Kidney glomerular epithelial cell (primary cell): ENCODE measurements at regions not wholly inside any gene's neighbourhood (a gene's known extent, or its start where the extent isn't known, plus 50 kb on each side); places are given as distances from the start of the nearest gene placed in this dataset.
"Not testable (repeated sequence)": the region's sequence is repeated elsewhere in the genome, so short reads cannot be mapped to it uniquely, and the experiment has no call there.

Experiments used
- DNase-seq: peaks from one replicate; lab custom pipeline; 2025; lab: John Stamatoyannopoulos, UW

DNA sequence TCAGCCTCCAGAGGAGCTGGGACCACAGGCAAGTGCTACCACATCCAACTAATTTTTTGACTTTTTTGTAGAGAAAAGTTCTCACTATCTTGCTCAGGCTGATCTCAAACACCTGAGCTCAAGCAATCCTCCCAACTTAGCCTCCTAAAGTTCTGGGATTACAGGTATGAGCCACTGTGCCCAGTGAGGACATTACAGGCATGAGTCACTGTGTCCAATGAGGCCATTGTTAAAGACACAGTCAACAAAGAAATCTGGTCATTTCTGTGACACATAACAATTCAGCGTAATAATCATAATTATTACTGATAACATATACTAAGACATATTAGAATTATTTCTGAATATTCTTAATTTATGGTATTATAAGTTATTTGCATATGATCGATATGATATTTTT is 463.4 kb upstream of the NDN start:
- DNase-seq: no peak

- not testable (repeated sequence) for DNase-seq
These were observed 471.2 kb upstream of the NDN start for GRCh38 chr15:24158306-24158705.

DNA sequence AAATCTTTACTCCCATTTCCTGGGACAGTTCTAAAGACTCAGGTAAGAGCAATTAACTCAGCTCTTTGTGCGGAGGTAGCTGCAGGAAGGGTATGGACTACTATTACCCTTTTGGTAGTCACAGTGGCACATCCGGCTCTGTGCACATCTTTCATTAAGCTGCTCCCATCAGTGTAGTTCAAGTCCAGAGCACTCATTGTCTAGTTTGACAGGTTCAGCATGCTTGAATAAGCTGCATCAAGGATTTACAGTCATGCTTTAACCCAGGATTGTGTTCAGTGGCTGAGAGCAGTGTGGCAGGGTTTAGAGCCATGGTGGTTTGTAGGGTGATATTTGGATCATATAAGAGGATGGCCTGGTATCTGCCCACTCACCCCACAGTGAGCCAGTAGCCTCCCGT is 478.4 kb upstream of the NDN start:
- not testable (repeated sequence) for DNase-seq

DNA sequence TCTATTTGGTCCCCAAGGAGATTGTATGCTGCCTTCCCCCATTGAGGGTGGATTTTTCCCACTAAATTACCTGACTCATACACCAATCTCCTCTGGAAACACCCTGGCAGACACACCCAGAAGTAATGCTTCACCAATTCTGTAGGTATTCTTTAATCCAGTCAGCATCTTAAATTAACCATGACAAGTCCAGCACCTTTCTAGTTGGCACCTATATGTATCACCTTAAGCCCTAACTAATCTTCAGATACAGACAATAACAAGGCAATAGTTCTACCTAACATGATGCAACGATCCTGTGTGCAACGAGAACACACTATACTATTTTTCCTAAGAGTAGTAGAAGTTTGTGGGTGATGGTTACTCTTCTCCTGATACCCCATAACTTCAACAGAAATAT is 473.3 kb upstream of the NPAP1 start:
- DNase-seq: not testable (repeated sequence)

GRCh38 chr15:24211742-24212476 is 463.7 kb upstream of the NPAP1 start:
- not testable (repeated sequence) for DNase-seq

DNA sequence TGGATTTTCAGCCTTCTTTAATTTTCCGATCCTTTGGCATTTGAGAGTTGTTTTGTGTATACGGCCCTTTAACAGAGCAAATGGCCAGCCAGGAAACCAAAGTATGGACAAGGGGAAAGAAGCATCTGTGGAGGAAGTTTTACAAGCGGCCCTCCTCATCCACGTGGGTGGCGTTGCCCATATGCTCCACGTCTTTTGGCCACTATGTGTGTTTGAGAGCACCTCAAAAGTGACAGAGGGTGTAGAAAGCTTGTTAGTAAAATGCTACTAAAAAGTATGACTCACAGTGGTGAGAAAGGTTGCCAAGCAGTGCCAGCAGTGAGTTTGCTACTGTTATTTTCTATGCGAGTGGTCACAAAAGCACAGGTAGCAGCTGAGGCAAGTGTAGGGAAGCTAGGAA is 451.8 kb upstream of the NPAP1 start:
- no peak for DNase-seq

GRCh38 chr15:24224161-24224560 is 451.4 kb upstream of the NPAP1 start:
- DNase-seq: no peak

DNA sequence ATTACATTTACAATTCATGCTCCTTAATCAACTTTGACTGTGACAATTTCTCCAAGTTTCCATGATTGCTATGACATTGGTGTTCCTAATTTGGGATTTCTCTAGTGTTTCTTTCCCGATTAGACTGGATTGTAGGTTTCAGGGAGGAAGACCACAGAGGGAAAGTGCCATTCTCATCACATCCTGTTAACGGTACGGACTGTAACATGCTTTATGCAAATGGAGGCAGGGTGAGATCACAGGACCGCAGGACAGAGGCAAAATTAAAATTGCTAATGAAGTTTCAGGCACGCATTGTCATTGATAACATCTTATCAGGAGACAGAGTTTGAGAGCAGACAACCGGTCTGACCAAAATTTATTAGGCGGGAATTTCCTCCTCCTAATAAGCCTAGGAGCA is 446.7 kb upstream of the NPAP1 start:
- DNase-seq: not testable (repeated sequence)

DNA sequence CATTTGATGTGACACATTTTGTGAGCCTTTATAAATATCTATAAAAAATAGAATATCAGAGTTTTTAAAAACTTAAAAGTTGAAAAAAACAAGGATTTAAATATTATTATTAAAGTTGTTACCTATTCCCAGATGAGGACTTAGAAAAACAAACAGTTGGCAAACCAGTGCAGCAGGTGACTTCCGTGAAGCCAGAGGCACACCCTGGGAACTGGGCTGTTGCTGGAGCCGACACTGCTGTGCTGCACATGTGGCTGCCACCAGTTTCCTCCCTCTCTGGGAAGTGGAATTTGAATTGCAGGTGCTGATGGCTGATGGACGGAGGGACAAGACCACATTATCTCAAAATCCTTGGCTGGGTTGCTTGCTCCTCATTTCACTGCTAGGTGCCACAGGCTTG is 442.4 kb upstream of the NPAP1 start:
- not testable (repeated sequence) for DNase-seq

GRCh38 chr15:24240580-24240979 is 435.0 kb upstream of the NPAP1 start:
- not testable (repeated sequence) for DNase-seq

DNA sequence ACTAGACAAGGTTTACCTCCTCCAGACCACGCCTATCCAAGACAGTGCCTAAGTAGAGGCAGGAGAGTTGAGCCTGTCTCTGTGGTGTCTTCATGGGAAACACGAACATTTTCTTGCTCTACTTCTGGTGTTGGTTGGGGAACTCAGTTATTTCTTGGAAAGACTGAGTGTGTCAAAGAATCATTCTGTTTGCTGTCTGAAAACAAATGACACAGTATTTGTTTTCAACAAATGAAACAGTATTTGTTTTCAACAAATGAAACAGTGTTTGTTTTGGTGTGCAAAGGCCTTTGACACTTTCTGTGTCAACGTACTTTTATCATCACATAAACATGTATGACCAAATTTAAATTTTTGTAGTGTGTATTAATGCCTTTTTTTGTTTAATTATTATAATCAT is 416.5 kb upstream of the NPAP1 start:
- not testable (repeated sequence) for DNase-seq

DNA sequence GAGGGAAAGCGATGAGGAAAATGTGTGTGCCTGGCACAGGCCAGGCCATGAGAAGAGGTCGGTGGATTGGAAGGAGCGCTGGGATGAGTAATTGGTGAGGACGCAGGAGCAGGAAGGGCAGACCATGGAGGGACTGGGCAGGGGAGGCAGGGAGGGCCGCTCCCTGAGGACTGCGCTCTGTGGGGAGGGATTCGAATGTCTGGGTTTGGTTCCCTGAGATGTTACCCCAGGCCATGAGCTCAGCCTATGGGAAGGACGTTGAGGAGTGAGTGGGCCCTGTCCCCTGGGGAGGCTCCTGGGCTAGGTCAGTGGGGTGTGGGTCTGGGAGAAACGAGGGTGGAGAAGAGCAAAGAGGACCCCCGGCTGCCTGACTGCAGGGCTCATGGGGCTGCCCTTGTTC is 415.2 kb upstream of the NPAP1 start:
- DNase-seq: not testable (repeated sequence)

DNA sequence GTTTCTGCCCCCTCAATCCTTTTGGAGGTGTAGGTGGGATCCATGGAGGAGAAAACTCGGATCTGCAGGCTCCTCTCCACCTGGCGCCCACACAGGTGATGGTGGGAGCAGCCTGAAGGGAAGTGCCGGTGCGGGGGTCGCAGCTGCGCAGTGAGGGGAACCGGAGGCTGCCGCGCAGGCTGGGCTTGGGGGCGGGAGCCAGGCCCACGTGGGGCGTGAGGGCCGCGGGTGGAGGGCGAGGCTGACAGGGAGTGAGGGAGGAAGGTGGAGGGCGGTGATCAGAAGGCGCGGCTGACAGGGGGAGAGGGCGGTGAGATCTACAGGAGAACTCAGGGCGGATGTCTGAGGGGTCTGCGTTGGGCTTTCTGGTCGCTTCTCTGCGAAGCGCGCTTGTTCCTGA is 414.7 kb upstream of the NPAP1 start:
- DNase-seq: not testable (repeated sequence)

DNA sequence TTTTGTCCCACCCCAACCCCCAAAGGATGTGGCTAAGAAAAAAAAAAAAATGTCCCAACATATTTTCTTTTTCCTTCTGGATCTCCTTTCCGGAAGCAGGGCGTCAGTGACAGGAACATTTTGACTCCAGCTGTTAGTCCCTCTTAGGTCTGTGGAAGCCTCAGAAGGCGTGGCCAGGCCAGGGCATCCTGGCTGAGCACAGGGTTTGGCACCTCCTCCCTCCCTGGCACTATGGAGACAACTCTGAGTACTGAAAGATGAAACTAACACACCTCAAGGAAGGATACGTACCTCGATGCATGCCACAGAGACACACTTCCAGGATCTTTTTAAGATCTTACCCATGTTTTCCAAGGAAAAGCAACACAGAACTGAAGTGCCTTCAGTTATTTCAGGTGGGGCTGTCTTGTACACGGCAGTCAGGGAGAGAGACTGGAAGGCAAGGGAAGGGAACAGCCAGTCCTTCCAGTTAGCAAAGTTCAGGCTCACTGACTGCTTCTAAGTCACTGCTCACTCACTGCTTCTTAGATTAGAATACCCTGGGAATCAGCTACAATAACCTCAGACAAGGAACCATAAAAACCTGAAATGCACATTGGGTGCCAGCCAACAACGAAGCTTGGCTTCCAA is 406.9 kb upstream of the NPAP1 start:
- DNase-seq: not testable (repeated sequence)

- DNase-seq: no peak
These were observed 406.4 kb upstream of the NPAP1 start for GRCh38 chr15:24269166-24269571.

DNA sequence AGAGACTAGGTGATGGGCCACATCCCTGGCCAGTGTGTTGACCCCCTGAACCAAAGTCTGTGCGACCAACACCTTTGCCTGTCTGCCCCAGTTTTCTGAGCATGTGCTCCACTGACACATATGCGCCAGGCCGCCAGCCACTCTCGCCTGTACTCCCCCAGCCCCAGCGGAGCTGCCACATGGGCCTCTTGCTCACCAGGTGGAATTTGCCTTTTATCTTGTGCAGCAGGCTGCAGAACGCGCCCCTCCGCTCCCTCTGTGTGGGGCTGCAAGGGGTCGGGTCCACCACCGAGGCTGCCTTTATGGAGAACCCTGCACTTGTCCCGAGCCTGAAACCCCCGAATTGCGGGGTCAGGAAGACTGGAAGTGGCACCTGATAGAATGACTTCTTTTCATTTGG is 405.7 kb upstream of the NPAP1 start:
- DNase-seq: no peak

GRCh38 chr15:24271496-24272244 is 403.9 kb upstream of the NPAP1 start:
- not testable (repeated sequence) for DNase-seq

DNA sequence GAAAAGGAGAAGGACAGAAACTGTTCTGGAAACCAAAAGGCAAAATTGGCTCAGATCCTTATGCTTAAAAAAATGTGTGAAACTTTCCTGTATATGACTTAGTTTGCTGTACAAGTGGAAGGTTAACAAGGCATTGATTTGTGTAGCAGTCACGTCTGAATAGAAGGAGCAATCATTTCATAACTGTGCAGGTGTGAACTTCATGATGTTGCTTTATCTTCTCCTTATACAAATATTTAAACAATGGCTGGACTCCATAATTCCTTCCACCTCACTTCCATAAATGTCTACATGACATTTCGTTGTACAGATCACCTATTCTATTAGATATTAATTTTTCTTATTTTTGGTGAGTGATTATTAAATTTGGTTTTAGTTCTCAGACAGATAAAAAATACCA is 382.7 kb upstream of the NPAP1 start:
- DNase-seq: no peak

GRCh38 chr15:24300804-24301368 is 374.7 kb upstream of the NPAP1 start:
- not testable (repeated sequence) for DNase-seq

DNA sequence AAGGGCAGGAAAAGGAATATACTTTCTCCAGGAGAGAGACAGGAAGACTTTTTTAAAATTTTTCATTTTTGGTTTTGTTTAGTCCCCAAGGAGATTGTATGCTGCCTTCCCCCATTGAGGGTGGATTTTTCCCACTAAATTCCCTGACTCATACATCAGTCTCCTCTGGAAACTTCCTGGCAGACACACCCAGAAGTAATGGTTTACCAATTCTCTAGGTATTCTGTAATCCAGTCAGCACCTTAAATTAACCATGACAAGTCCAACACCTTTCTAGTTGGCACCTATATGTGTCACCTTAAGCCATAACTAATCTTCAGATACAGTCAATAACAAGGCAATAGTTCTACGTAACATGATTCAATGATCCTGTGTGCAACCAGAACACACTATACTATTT is 373.6 kb upstream of the NPAP1 start:
- not testable (repeated sequence) for DNase-seq

DNA sequence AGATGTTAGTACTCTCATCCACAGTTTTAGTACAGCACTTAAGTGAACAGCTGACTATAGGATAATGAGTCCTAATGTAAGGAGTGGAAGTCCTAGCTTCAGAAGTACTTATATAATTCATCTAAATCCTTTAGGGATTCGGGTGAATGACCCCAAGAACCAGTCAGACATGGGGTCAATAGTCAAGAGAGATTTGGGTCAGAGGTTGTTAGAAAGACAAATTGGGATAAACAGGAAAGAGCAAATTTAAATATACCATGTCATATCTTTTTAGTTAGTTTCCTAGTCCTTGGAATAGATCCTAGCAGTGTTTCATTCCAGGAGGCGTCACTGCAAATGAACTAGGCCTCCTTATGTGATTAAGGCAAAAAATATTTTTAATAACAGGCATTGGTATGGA is 370.8 kb upstream of the NPAP1 start:
- not testable (repeated sequence) for DNase-seq

DNA sequence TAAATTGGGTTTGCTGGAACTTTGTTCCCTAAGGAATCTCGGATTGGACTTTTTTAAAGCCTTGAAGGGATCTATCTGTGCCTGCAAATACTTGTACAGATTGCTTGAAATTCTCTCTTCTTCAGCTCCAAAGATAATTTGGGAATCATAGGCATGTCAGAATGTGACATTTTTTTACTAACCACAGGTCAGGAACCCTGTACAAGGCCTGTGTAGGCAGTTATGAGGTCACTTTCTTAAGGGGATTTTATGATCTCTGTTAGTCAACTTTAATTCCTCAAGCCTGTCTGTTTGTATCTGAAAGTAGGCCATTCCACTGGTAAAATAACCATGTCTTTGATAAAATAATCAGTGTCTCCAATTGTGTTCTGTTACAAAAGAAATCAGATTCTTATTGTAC is 369.9 kb upstream of the NPAP1 start:
- DNase-seq: not testable (repeated sequence)

- DNase-seq: not testable (repeated sequence)
These were observed 365.9 kb upstream of the NPAP1 start for GRCh38 chr15:24309700-24310099.
